ENCODE measurements at regions not wholly inside any gene's neighbourhood (a gene's known extent, or its start where the extent isn't known, plus 50 kb on each side); places are given as distances from the start of the nearest gene placed in this dataset.

DNA sequence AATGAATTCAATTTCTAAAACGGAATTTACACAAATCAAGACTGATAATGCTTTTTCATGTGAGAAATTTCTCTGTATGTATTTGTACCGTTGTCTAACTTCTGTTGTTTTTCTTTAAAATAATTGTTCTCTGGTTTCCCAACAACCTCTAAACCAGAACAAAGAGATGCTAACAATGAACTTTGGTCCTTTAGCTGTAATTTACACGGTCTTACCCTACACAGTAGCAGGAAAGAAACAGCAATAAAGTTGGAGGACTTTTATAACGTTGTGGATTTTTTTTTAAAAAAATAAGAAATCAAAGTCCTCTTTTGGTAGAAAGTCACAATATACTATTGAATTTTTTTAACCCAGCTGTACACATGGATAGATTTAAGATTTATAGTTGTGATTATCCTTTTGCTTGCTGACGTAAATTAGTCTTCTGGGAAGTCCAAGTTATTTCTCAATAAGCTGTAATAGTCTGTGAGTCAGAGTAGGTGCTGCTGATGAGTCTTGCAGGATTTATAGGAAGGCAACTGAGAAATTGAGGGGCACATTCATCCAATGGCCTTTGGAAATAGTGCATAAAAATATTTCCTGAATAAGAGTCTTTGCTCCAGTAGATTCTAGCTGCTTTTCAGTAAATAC, 76.8 kb upstream of the PCSK1 start:
- Histone ChIP-seq H3K4me1 (no peaks in the 10 kb centered on the region), H3K27me3 (ENCODE audit: low read depth) (no peaks in the 10 kb centered on the region), H3K4me3 (no peak overlapping the region), H3K9me3 (no peaks in the 10 kb centered on the region), H3K36me3 (replicated peaks) (no peaks in the 10 kb centered on the region)
- in situ Hi-C loops (cut with MboI; ENCODE audit: low sequenced_read_pairs): no loop called here
- DNase-seq (ENCODE audit: low spot score in 2 of 2): no peak

DNA sequence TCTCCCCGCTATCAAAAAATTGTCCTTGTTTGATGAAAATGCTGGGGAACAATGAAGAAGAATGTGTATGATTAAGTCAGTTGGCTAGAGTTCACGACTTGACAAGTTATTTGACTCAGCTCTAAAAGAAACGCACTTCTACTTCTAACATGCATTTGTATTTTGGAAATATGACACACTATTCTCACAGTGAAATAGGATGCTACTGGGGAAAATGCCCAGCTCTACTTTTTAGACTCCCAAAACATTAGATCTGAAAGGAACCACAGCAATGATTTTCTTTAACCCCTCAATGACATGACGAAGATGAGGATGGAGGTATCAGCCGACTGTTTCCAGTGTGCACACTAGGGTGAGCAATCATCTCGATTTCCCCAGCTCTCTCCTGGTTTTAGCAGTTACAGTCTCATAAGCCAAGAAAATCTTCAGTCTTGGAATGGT, 83.6 kb upstream of the PCSK1 start:
- in situ Hi-C loops (cut with MboI; ENCODE audit: low sequenced_read_pairs): no loop called here
- H3K4me3 ChIP-seq: no peak overlapping the region
- no peaks in the 10 kb centered on the region for H3K4me1 ChIP-seq
- H3K36me3 ChIP-seq (replicated peaks): no peaks in the 10 kb centered on the region
- no peaks in the 10 kb centered on the region for H3K9me3 ChIP-seq
- DNase-seq (ENCODE audit: low spot score in 2 of 2): no peak
- no peaks in the 10 kb centered on the region for H3K27me3 ChIP-seq (ENCODE audit: low read depth)

DNA sequence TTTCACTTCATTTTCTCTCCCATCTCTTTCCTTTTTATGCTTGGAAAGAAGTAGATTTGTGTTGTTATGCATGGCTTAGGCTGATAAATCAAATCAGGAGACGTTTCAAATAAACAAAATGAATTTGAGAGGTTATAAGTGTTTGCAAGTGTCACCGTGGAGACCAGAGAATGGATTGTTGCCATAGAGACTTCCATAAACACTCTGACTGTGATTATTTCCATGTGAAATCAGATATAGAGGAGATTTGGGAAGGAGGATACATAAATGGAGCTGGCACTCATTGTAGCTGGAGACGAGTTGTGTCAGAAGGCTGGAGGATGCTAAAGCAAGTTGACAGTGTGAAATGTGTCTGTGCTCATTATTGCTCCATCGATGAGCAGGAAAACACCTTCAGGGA, 84.2 kb upstream of the PCSK1 start:
- H3K4me3 ChIP-seq: no peak overlapping the region
- DNase-seq (ENCODE audit: low spot score in 2 of 2): no peak

DNA sequence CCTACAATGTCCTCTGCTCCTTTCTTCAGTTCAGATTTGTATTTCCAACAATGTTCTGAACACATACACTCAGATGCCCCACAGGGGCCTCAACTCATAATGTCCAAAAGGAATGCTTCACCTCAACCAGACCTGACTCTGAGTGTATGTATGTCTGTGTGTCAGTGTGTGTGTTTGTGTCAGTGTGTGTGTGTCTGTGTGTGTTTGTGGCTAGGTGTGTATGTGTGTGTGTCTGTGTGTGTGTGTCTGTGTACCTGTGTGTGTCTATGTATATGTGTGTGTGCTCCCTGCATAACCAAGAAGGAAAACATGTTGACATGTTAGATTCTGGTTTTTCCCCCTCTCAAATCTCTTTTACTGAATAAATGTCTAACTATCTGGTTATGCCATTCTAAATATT, 87.3 kb upstream of the PCSK1 start:
- no peak overlapping the region for H3K4me3 ChIP-seq
- no peaks in the 10 kb centered on the region for H3K27me3 ChIP-seq (ENCODE audit: low read depth)
- no peak for DNase-seq (ENCODE audit: low spot score in 2 of 2)
- in situ Hi-C loops (cut with MboI; ENCODE audit: low sequenced_read_pairs): no loop called here
- no peaks in the 10 kb centered on the region for H3K36me3 ChIP-seq (replicated peaks)
- no peaks in the 10 kb centered on the region for H3K9me3 ChIP-seq
- H3K4me1 ChIP-seq: no peaks in the 10 kb centered on the region

More for the DNA sequence above, 84.2 kb upstream of the PCSK1 start:
- Histone ChIP-seq H3K9me3 (no peaks in the 10 kb centered on the region), H3K36me3 (replicated peaks) (no peaks in the 10 kb centered on the region), H3K27me3 (ENCODE audit: low read depth) (no peaks in the 10 kb centered on the region), H3K4me1 (no peaks in the 10 kb centered on the region)
- in situ Hi-C loops (cut with MboI; ENCODE audit: low sequenced_read_pairs): no loop called here

DNA sequence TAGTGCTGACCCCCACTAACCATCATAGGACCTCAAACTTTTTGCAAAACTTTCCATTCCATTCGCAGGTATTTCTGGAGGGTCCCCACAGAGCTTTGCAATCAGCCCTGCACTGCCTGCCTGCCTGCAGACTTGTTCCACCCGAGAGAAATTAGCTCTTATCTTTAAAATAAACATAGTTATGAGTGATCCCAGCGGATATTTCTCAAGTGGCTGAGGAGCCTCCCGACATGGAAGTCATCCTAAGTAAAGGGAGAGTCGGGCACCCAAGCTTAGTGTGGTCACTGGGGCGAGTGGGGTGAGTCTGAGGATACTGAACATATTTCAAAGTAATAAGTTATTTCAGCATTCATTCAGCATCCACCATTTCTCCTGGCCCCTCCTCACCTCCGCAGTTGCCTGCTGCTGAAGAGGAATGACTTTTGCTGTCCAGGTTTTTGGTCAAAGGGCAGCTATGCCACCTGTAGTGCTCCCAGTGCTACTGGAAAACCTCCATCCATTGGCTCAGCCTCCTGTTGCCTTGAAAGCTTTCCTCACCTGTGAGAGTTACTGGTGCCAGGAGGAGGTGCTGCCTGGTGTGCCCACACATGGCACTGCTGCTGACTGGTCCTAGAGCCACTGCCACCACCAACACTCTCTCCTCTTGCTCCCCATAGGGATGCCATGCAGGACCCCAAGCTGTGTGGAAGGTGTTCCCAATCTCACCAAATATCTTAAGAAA, 89.7 kb upstream of the PCSK1 start:
- H3K36me3 ChIP-seq (replicated peaks): no peaks in the 10 kb centered on the region
- H3K4me3 ChIP-seq: no peak overlapping the region
- no peaks in the 10 kb centered on the region for H3K27me3 ChIP-seq (ENCODE audit: low read depth)
- no peaks in the 10 kb centered on the region for H3K9me3 ChIP-seq
- no peak for DNase-seq (ENCODE audit: low spot score in 2 of 2)
- no peaks in the 10 kb centered on the region for H3K4me1 ChIP-seq
- in situ Hi-C loops (cut with MboI; ENCODE audit: low sequenced_read_pairs): no loop called here

DNA sequence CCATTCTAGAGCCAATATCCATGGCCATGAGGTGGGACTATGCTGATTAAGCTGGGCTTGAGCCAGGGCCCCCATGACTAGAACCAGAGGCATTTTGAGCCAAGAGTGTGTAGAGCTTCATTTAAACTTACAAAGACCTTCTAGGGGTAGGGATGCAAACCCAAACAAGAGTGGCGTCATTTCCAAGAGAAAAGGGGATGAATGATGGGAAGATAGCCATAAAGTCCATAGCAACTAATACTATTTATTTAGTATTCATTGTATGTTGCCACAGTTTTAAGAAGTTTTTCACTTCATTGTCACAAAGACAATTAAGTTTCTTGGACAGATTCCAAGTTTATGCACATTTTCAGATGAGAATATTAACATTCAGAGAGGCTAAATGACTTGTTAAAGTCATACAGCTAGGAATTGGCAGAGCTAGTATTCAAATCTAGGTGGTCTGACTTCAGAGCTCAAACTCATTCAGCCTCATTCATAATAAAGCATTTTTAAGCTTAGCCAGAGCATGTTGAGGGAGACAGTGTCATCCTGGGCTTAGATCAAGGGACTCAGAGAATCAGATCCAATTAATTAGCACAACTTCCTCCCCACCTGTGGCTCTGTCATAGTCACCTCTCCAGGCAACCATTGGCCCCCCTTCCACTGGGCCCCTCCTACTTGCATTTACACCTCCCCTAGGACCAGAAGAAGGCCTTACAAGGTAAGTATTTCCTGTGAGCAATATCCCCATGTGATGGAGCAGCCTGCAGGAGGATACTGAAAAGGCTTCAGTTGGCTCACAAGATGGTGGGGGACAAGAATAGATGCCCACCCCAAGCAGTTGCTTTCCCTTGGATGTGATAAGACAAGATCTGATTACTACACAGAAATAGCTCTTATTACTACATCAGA, 95.0 kb upstream of the PCSK1 start:
- DNase-seq (ENCODE audit: low spot score in 2 of 2): no peak
- Histone ChIP-seq H3K27me3 (ENCODE audit: low read depth) (no peaks in the 10 kb centered on the region), H3K4me3 (no peak overlapping the region), H3K4me1 (no peaks in the 10 kb centered on the region), H3K36me3 (replicated peaks) (no peaks in the 10 kb centered on the region), H3K9me3 (no peaks in the 10 kb centered on the region)
- in situ Hi-C loops (cut with MboI; ENCODE audit: low sequenced_read_pairs): no loop called here

DNA sequence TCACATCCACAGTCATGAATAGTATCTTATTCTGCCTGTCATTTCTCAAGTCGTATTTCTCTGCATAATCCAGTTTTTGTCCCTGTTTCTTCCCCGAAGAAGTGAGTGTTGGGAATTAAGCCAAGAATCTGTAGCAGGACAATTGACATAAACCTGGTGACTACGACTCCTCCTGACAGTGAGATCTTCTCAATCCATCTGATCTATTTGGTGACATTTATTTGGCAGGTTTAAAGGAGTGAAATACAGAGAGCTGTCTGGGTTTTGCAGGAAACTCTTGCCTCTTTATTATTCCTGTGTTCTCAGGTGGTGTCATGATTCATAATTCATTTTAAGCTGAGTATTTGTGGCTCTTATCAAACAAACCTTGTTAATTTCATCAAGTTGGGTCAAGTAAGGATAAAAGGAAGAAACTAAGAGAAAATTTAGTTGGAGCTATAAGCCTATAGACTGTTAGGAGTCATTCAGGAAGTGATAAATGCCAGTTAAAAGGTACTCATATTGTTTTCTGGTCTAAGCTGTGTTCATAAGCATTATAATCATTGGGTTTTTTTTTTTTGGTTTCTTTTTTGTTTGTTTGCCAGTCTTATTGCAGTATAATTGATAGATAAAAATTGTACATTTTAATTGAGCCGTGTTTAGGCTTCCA, 95.9 kb upstream of the PCSK1 start:
- in situ Hi-C loops (cut with MboI; ENCODE audit: low sequenced_read_pairs): no loop called here

DNA sequence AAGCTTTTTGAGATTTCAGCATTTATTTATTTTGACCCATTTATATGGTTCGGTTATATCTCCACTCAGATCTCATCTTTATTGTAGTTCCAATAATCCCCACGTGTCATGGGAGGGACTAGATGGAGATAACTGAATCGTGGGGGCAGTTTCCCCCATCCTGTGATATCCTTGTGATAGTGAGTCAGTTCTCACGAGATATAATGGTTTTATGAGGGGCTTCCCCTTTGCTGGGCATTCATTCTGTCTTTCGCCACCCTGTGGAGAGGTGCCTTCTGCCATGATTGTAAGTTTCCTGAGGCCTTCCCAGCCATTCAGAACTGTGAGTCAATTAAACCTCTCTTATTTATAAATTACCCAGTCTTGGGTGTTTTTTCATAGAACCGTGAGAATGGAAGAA, 96.5 kb upstream of the PCSK1 start:
- Histone ChIP-seq H3K4me1 (no peaks in the 10 kb centered on the region), H3K9me3 (no peaks in the 10 kb centered on the region), H3K4me3 (no peak overlapping the region), H3K27me3 (ENCODE audit: low read depth) (peaks cover 2% of the 10 kb centered on the region; the same call in 1 of the 2 replicates), H3K36me3 (replicated peaks) (no peaks in the 10 kb centered on the region)
- DNase-seq (ENCODE audit: low spot score in 2 of 2): no peak
- in situ Hi-C loops (cut with MboI; ENCODE audit: low sequenced_read_pairs): no loop called here

More for the DNA sequence above, 95.9 kb upstream of the PCSK1 start:
- Histone ChIP-seq H3K36me3 (replicated peaks) (no peaks in the 10 kb centered on the region), H3K9me3 (no peaks in the 10 kb centered on the region), H3K4me1 (no peaks in the 10 kb centered on the region), H3K27me3 (ENCODE audit: low read depth) (peaks cover 2% of the 10 kb centered on the region; the same call in 1 of the 2 replicates), H3K4me3 (no peak overlapping the region)
- no peak for DNase-seq (ENCODE audit: low spot score in 2 of 2)

DNA sequence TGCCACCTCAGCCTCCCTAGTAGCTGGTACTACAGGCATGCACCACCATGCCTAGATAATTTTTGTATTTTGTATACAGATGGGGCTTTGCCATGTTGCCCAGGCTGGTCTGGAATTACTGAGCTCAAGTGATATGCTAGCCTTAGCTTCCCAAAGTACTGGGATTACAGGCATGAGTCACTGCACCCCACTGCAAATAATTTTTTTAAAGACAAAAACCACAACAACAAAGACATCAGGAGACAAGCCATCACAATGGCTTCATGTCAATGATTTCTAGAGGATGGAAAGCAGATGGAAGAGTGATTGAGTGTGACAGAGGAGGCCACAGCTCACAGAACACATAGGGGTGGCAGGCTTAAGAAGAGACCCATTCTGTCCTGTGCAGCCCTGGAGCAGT, 97.9 kb upstream of the PCSK1 start:
- Histone ChIP-seq H3K4me3 (no peak overlapping the region), H3K36me3 (replicated peaks) (no peaks in the 10 kb centered on the region), H3K27me3 (ENCODE audit: low read depth) (peaks cover 2% of the 10 kb centered on the region; the same call in 1 of the 2 replicates), H3K9me3 (no peaks in the 10 kb centered on the region), H3K4me1 (no peaks in the 10 kb centered on the region)
- in situ Hi-C loops (cut with MboI; ENCODE audit: low sequenced_read_pairs): no loop called here
- DNase-seq (ENCODE audit: low spot score in 2 of 2): no peak

DNA sequence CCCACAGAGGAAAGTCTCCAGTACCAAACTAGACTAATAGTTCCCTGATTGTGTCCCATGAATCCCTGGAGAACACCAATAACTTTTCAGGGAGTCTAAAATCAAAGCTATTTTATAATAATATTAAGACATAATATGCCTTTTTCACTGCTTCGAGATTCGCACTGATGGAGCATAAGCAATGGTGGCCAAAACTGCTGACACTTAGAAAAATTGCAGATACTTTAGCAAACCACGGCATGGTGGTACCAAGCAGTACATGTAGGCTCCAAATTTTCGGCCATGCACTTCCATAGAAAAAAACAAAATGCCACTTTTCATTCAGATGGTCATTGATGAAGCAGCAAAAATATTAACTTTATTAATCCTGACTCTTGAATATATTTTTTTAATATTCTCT, 100.3 kb upstream of the PCSK1 start:
- DNase-seq (ENCODE audit: low spot score in 2 of 2): no peak
- H3K27me3 ChIP-seq (ENCODE audit: low read depth): peaks cover 2% of the 10 kb centered on the region; the same call in 1 of the 2 replicates
- H3K4me1 ChIP-seq: no peaks in the 10 kb centered on the region
- H3K4me3 ChIP-seq: no peak overlapping the region
- no peaks in the 10 kb centered on the region for H3K9me3 ChIP-seq
- H3K36me3 ChIP-seq (replicated peaks): no peaks in the 10 kb centered on the region
- in situ Hi-C loops (cut with MboI; ENCODE audit: low sequenced_read_pairs): no loop called here

DNA sequence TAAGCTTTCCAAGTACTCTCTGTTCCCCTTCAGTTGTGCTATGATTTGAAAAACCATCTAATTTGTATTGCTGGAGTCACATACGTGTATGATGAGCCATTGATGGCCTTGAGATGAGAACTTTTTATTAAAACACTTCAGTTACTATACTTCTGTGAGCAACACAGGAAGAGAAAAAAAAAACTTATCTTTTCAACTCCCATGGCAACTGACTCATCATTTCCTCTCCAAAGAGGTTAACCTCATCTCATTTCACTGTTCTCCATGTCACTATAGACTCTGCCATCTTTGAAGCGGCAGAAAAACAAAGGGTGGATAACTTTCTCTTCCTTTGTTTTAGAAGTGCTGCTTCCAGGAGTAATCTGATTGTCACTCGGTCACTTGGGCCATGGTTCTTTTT, 104.3 kb upstream of the PCSK1 start:
- H3K4me3 ChIP-seq: no peak overlapping the region
- DNase-seq (ENCODE audit: low spot score in 2 of 2): no peak
- in situ Hi-C loops (cut with MboI; ENCODE audit: low sequenced_read_pairs): no loop called here
- no peaks in the 10 kb centered on the region for H3K4me1 ChIP-seq
- H3K36me3 ChIP-seq (replicated peaks): no peaks in the 10 kb centered on the region
- H3K9me3 ChIP-seq: no peaks in the 10 kb centered on the region
- peaks cover 2% of the 10 kb centered on the region; the same call in 1 of the 2 replicates for H3K27me3 ChIP-seq (ENCODE audit: low read depth)

DNA sequence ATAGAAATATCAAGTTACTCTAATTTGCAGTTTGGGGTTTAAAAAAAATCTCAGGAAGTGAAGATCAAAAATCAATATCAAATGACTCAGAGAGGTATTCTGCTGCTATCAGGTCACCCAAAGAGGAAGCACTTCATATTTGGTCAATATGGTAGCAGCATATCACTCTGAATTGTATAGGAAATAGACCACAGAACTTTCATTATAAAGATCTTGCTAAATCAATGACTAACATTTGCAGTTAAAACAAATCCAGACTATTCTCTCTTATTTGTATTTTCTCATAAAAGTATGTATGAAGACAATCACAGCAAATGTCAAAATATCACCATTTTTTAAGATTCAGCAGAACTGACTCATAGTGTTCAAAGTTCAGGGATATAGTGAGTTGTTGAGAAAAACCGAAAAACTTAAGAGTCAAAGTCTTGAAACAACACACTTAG, 105.8 kb upstream of the PCSK1 start:
- in situ Hi-C loops (cut with MboI; ENCODE audit: low sequenced_read_pairs): no loop called here
- DNase-seq (ENCODE audit: low spot score in 2 of 2): no peak
- no peaks in the 10 kb centered on the region for H3K36me3 ChIP-seq (replicated peaks)

DNA sequence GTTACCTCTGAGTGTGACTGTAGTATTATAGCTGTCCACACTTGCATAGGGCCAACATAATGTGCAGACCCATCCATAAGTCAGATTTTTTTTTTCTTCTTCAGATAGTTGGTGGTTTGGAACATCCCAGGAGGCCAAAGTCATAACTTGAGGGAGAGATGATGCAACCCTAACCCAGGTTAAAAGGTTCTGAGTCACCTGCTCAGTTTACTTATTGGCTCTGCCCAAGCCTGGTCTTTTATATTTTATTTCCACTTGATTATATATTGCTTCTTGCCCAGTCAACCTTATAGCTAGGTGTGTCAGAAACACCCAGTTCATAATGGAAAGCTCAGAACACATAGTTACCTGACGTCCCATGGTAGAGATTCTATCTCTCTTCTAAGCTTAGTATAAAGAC, 113.1 kb upstream of the PCSK1 start:
- no peaks in the 10 kb centered on the region for H3K9me3 ChIP-seq
- in situ Hi-C loops (cut with MboI; ENCODE audit: low sequenced_read_pairs): no loop called here
- no peaks in the 10 kb centered on the region for H3K36me3 ChIP-seq (replicated peaks)
- no peak overlapping the region for H3K4me3 ChIP-seq
- no peaks in the 10 kb centered on the region for H3K4me1 ChIP-seq
- no peaks in the 10 kb centered on the region for H3K27me3 ChIP-seq (ENCODE audit: low read depth)
- DNase-seq (ENCODE audit: low spot score in 2 of 2): no peak

More for the DNA sequence above, 105.8 kb upstream of the PCSK1 start:
- H3K27me3 ChIP-seq (ENCODE audit: low read depth): peaks cover 1% of the 10 kb centered on the region; the same call in 1 of the 2 replicates
- H3K9me3 ChIP-seq: no peaks in the 10 kb centered on the region
- no peaks in the 10 kb centered on the region for H3K4me1 ChIP-seq
- no peak overlapping the region for H3K4me3 ChIP-seq

All from HAP-1 (cell line).